ENCODE measurements at regions not wholly inside any gene's neighbourhood (a gene's known extent, or its start where the extent isn't known, plus 50 kb on each side); places are given as distances from the start of the nearest gene placed in this dataset.

- Histone ChIP-seq H3K4me1 (ENCODE audit: insufficient read depth) (peaks cover 2% of the 10 kb centered on the region), H3K9me3 (no peaks in the 10 kb centered on the region), H3K27ac (no peak overlapping the region), H3K27me3 (no peaks in the 10 kb centered on the region), H3K4me3 (no peak overlapping the region), H3K36me3 (no peaks in the 10 kb centered on the region)
- WGBS, 3 donors: 25 to 51% (median 29%) methylated on average over 1 of the region's 1 CpG
- intact Hi-C loops (cut with DNase I): loop anchor here in 1 of 4 donors (10.0 kb wide), 1 partner anchor 525 kb away; no protein-coding TSS in a partner anchor
- no peak for DNase-seq
- no peak for TF ChIP-seq POLR2A (IDR thresholded peaks at IDR 0.05)
These were observed 127.2 kb upstream of the FGGY start for GRCh38 chr1:59169703-59170102.

DNA sequence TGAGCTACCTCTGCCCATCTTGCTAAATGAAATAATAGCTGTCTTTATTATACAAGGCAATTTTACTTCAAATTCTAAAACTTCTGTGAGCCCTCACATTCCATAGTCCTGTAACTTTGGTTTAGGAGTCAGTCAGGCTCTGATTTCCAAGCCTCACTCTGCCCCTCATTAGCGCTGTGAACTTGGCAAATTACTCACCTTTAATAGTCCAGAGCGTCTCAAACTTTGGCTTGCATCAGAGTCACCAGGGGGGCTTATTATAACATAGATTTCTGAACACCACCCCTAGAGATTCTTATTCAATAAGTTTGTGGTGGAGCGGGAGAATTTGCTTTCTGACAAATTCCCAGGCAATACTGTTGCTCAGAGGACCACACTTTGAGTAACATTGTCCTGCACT, 126.2 kb upstream of the FGGY start:
- Histone ChIP-seq H3K4me1 (ENCODE audit: insufficient read depth) (peaks cover 2% of the 10 kb centered on the region), H3K27ac (no peak overlapping the region), H3K36me3 (no peaks in the 10 kb centered on the region), H3K27me3 (no peaks in the 10 kb centered on the region), H3K4me3 (no peak overlapping the region), H3K9me3 (no peaks in the 10 kb centered on the region)
- TF ChIP-seq, protein P1, sequence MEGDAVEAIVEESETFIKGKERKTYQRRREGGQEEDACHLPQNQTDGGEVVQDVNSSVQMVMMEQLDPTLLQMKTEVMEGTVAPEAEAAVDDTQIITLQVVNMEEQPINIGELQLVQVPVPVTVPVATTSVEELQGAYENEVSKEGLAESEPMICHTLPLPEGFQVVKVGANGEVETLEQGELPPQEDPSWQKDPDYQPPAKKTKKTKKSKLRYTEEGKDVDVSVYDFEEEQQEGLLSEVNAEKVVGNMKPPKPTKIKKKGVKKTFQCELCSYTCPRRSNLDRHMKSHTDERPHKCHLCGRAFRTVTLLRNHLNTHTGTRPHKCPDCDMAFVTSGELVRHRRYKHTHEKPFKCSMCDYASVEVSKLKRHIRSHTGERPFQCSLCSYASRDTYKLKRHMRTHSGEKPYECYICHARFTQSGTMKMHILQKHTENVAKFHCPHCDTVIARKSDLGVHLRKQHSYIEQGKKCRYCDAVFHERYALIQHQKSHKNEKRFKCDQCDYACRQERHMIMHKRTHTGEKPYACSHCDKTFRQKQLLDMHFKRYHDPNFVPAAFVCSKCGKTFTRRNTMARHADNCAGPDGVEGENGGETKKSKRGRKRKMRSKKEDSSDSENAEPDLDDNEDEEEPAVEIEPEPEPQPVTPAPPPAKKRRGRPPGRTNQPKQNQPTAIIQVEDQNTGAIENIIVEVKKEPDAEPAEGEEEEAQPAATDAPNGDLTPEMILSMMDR (IDR thresholded peaks at IDR 0.05): no peak
- TF ChIP-seq EP300 (IDR thresholded peaks at IDR 0.05): no peak
- TF ChIP-seq POLR2A (IDR thresholded peaks at IDR 0.05): no peak
- 92 to 94% (median 92%) methylated on average over 3 of the region's 3 CpGs for WGBS, 3 donors
- intact Hi-C loops (cut with DNase I): no loop called here
- no peak for DNase-seq

GRCh38 chr1:59171788-59172187, 125.1 kb upstream of the FGGY start:
- Histone ChIP-seq H3K27ac (no peak overlapping the region), H3K27me3 (no peaks in the 10 kb centered on the region), H3K9me3 (no peaks in the 10 kb centered on the region), H3K4me3 (no peak overlapping the region), H3K36me3 (no peaks in the 10 kb centered on the region), H3K4me1 (ENCODE audit: insufficient read depth) (peaks cover 2% of the 10 kb centered on the region)
- WGBS, 3 donors: 88% methylated on average over 4 of the region's 4 CpGs
- intact Hi-C loops (cut with DNase I): no loop called here
- no peak for DNase-seq
- TF ChIP-seq, protein P1 (IDR thresholded peaks at IDR 0.05): no peak
- TF ChIP-seq EP300 (IDR thresholded peaks at IDR 0.05) (no peak), POLR2A (IDR thresholded peaks at IDR 0.05) (no peak)

- 94 to 95% (median 94%) methylated on average over 1 of the region's 1 CpG for WGBS, 3 donors
- peaks cover 2% of the 10 kb centered on the region for H3K4me1 ChIP-seq (ENCODE audit: insufficient read depth)
- DNase-seq: no peak
- TF ChIP-seq EP300 (IDR thresholded peaks at IDR 0.05): no peak
- TF ChIP-seq, protein P1 (IDR thresholded peaks at IDR 0.05): no peak
- no peak for TF ChIP-seq POLR2A (IDR thresholded peaks at IDR 0.05)
- intact Hi-C loops (cut with DNase I): no loop called here
- no peaks in the 10 kb centered on the region for H3K27me3 ChIP-seq
- H3K9me3 ChIP-seq: no peaks in the 10 kb centered on the region
- H3K27ac ChIP-seq: no peak overlapping the region
- H3K4me3 ChIP-seq: no peak overlapping the region
- H3K36me3 ChIP-seq: no peaks in the 10 kb centered on the region
These were observed 124.2 kb upstream of the FGGY start for GRCh38 chr1:59172693-59173092.

DNA sequence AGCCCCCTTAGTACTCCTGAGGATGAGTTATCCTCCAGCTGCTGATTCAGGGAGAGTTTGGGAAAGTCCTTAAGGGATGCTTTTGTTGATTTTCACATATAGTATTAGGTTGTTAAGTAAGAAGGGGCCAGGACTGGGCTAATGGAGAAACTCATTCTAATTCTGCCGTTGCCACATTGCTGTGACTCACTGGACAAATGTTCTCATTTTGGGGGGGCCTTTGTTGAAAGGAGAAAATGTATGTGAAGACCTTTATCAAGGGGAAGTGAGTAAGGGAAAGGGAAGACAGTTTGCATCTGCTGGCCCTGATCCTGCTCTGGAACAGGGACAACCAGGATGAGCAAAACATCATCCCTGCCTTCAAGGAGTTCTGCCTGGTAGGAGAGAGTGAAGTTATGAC, 123.2 kb upstream of the FGGY start:
- TF ChIP-seq, protein P1 (IDR thresholded peaks at IDR 0.05): no peak
- DNase-seq: no peak
- H3K9me3 ChIP-seq: no peaks in the 10 kb centered on the region
- intact Hi-C loops (cut with DNase I): no loop called here
- H3K27me3 ChIP-seq: no peaks in the 10 kb centered on the region
- 20 to 55% (median 53%) methylated on average over 1 of the region's 1 CpG for WGBS, 3 donors
- H3K4me3 ChIP-seq: no peak overlapping the region
- H3K27ac ChIP-seq: no peak overlapping the region
- H3K36me3 ChIP-seq: no peaks in the 10 kb centered on the region
- peaks cover 2% of the 10 kb centered on the region for H3K4me1 ChIP-seq (ENCODE audit: insufficient read depth)

Measured in ovary (tissue), 7 donors.